Neutrophil (primary cell): ENCODE measurements at regions not wholly inside any gene's neighbourhood (a gene's known extent, or its start where the extent isn't known, plus 50 kb on each side); places are given as distances from the start of the nearest gene placed in this dataset.

Source experiments
- H3K27ac ChIP-seq: fragments of 200-600 bp; sonication (generic); 2 replicates; pipeline ENCODE4 v1.5.1; 2016; ENCODE audit warnings: mild to moderate bottlenecking, moderate library complexity
- H3K27me3 ChIP-seq: fragments of 200-600 bp; sonication (generic); 2 replicates; pipeline ENCODE4 v1.6.0; 2016; ENCODE audit warnings: mild to moderate bottlenecking
- H3K36me3 ChIP-seq: fragments of 200-600 bp; sonication (generic); 2 replicates; pipeline ENCODE4 v1.5.1; 2017
- H3K4me1 ChIP-seq, 2 experiments: fragments of 200-600 bp in 1 of 2; sonication (generic) in 1 of 2; 1 replicate in 1 of 2; 2 replicates in 1 of 2; pipeline versions ENCODE4 v1.5.1 to v1.6.1; 2013 to 2016; ENCODE audit warnings: low read depth in 1 of 2, low read length in 1 of 2, mild to moderate bottlenecking in 1 of 2, moderate library complexity in 1 of 2; ENCODE audit not compliant: control insufficient read depth in 1 of 2, insufficient read depth in 1 of 2
- H3K4me3 ChIP-seq, 2 experiments: fragments of 200-600 bp in 1 of 2; sonication (generic) in 1 of 2; 1 replicate in 1 of 2; 2 replicates in 1 of 2; pipeline ENCODE4 v1.5.1; 2013 to 2016; ENCODE audit warnings: low read depth in 1 of 2, low read length in 1 of 2, mild to moderate bottlenecking in 1 of 2, moderate library complexity in 1 of 2
- H3K9me3 ChIP-seq: fragments of 200-600 bp; sonication (generic); 2 replicates; pipeline ENCODE4 v1.5.1; 2016
- TF ChIP-seq, protein P1 (sequence below): fragments of 200-600 bp; sonication (generic); IDR thresholded peaks from 2 replicates; pipeline ENCODE4 v1.5.1; 2016; ENCODE audit warnings: antibody characterized with exemption

DNA sequence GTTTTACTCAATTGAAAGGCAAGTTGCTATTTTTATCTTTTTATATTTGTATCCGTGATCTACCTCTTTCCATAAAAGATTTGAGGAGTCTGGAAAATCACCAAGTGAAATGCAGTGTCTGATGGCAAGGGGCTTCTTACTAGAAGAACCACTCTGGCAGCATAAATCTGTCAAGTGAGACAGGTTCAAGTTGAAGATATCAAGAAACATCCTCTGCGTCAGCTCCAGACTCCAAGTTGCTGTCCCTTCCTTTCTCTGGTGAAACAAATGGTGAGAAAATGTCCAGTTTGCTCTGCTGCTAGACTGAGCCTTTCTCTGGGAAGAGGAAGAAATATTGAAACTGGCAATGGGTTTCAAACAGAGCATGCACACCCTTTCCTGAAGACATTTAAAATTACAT is 411.2 kb downstream of the PLPP3 start:
- Histone ChIP-seq H3K27me3 (no peaks in the 10 kb centered on the region), H3K9me3 (no peaks in the 10 kb centered on the region), H3K4me1 (no peaks in the 10 kb centered on the region), H3K27ac (no peak overlapping the region), H3K36me3 (no peaks in the 10 kb centered on the region), H3K4me3 (no peak overlapping the region)
- TF ChIP-seq, protein P1, sequence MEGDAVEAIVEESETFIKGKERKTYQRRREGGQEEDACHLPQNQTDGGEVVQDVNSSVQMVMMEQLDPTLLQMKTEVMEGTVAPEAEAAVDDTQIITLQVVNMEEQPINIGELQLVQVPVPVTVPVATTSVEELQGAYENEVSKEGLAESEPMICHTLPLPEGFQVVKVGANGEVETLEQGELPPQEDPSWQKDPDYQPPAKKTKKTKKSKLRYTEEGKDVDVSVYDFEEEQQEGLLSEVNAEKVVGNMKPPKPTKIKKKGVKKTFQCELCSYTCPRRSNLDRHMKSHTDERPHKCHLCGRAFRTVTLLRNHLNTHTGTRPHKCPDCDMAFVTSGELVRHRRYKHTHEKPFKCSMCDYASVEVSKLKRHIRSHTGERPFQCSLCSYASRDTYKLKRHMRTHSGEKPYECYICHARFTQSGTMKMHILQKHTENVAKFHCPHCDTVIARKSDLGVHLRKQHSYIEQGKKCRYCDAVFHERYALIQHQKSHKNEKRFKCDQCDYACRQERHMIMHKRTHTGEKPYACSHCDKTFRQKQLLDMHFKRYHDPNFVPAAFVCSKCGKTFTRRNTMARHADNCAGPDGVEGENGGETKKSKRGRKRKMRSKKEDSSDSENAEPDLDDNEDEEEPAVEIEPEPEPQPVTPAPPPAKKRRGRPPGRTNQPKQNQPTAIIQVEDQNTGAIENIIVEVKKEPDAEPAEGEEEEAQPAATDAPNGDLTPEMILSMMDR, result no peak

DNA sequence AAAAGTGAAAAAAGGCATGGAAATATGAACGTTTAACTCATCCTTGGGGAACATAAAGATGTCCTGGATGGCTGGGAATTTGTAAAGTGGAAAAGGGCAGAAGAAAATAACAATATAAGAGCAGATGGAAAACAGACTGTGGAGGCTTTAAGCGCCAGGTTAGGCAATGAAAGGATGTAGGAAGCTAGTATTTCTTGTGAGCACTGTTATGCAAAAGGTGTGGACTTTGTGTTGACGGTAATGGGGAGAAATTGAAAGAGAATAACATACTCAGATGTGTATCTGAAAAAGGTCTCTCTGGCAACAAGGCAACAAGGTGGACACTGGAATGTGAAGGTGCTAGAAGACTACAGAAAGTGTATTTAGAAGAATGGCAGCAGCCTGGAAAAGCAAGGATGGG is 411.8 kb downstream of the PLPP3 start:
- no peaks in the 10 kb centered on the region for H3K36me3 ChIP-seq
- TF ChIP-seq, protein P1, result no peak
- no peaks in the 10 kb centered on the region for H3K27me3 ChIP-seq
- H3K27ac ChIP-seq, result no peak overlapping the region
- no peaks in the 10 kb centered on the region for H3K9me3 ChIP-seq
- no peaks in the 10 kb centered on the region for H3K4me1 ChIP-seq
- H3K4me3 ChIP-seq, result no peak overlapping the region

DNA sequence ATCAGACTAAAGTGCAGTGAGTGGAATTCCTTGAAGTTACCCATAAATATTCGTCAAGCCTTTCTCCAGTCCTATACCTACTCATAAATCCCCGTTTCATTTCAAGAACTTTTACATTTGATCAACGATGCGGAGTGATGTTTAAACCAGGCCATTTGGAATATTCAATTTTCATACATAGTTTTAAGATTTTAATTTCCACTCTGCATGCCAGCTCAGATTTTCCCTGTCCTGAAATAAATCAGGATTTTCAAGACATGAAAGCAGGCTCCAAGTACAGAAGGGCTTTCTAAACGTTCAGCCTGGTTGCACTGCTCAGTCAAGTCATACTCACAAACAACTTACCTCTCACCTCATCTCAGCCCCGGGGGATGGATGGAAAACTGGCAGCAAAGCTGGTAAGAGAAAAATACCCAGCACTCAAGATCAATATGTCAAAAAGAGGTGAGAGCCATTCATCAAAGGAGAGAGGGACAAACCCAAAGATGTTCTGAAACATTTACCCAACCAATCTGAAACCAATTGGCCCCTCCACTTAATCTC is 418.5 kb downstream of the PLPP3 start:
- H3K27me3 ChIP-seq, result no peaks in the 10 kb centered on the region
- no peaks in the 10 kb centered on the region for H3K4me1 ChIP-seq
- no peak overlapping the region for H3K27ac ChIP-seq
- no peak overlapping the region for H3K4me3 ChIP-seq
- H3K9me3 ChIP-seq, result no peaks in the 10 kb centered on the region
- TF ChIP-seq, protein P1, result no peak
- no peaks in the 10 kb centered on the region for H3K36me3 ChIP-seq

DNA sequence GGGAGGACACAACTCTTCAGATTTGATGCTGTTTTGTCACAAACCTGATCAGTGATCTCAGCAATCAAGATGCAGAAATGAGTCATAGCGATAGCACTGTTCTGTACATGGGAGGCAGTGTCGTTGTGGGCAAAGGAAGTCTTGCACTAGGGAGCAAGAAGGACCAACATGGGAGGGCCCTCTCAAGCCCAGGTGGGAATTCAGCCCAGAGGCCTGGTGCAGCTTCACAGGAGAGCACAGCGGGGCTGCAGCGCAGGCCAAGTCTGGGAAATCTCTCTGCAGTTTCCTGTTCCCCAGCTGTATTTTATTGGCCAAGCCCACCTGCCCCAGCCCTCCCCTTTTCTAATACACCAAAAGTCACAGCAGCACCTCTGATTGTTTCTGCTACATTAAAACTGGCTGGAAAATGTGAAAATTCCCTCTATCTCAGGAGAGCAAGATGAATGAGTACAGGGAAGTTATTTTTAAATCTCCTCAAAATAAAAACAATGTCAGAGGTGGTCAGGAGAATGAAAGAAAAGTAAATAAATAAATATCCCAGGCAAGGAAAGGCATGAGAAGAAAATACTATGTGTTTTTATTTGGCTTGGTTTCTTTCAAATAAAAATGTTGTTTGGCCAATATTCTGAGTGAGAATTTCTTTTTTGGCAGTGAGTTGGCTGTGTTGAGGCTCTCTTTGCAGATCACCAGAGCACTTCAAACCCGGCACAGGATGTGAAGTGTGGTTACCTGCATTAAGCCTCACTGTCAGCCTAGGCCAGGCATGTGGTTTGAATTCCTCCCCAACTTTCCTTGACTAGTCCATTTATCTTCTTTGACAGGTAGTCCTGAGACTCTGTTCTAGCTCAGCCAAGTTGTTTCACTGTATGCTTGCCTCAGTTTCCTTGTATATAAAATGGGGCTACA is 422.1 kb downstream of the PLPP3 start:
- Histone ChIP-seq H3K27ac (no peak overlapping the region), H3K9me3 (no peaks in the 10 kb centered on the region), H3K4me3 (no peak overlapping the region), H3K4me1 (no peaks in the 10 kb centered on the region), H3K36me3 (no peaks in the 10 kb centered on the region), H3K27me3 (no peaks in the 10 kb centered on the region)
- TF ChIP-seq, protein P1, result no peak

DNA sequence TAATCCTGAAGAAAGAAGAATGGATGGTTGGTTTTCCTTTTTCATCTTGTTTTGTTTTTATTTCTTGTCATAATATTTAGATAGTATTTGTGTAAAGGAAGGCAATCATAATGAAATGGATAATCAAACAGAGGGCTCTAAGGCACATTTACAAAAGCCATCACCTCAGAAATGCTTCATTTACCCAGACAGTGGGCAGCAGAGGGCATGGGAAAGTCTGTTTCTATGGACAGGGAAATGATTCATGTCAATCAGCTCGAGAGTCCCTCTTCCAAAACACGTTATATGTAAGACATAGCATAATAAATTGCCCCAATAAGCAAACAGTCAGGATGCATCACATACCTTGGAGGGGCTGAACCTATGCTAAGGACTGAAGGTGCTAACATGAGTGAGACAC is 426.1 kb downstream of the PLPP3 start:
- Histone ChIP-seq H3K9me3 (no peaks in the 10 kb centered on the region), H3K27me3 (no peaks in the 10 kb centered on the region), H3K27ac (no peak overlapping the region), H3K4me3 (no peak overlapping the region), H3K36me3 (no peaks in the 10 kb centered on the region), H3K4me1 (no peaks in the 10 kb centered on the region)
- TF ChIP-seq, protein P1, result no peak
